ENCODE measurements at regions not wholly inside any gene's neighbourhood (a gene's known extent, or its start where the extent isn't known, plus 50 kb on each side); places are given as distances from the start of the nearest gene placed in this dataset.

GRCh38 chr1:30397576-30397975 lies 325.8 kb downstream of the MATN1 start (continued):
- TF ChIP-seq PBX3 (CRISPR knock-in tag; IDR thresholded peaks at IDR 0.05; ENCODE audit: borderline replicate concordance) = no peak
- no peak for TF ChIP-seq ZNF280D (CRISPR knock-in tag; IDR thresholded peaks at IDR 0.05)
- no peak for TF ChIP-seq SOX5 (CRISPR knock-in tag; IDR thresholded peaks at IDR 0.05; ENCODE audit: borderline replicate concordance)
- TF ChIP-seq SATB2 (CRISPR knock-in tag; IDR thresholded peaks at IDR 0.05) = no peak
- TF ChIP-seq PLRG1 (conservative IDR thresholded peaks at IDR 0.05) = no peak
- no peak for TF ChIP-seq NCOA5 (CRISPR knock-in tag; IDR thresholded peaks at IDR 0.05)

GRCh38 chr1:30395631-30396030 lies 327.8 kb downstream of the MATN1 start:
- H3K4me1 ChIP-seq (ENCODE audit: insufficient read depth, low read length) = no peaks in the 10 kb centered on the region
- no peaks in the 10 kb centered on the region for H4K20me1 ChIP-seq (ENCODE audit: insufficient read depth, low read length)
- H3K36me3 ChIP-seq (replicated peaks in 1 of 2; ENCODE audit: control insufficient read depth in 1 of 2, insufficient read depth in 2 of 2, low read length in 2 of 2) = no peaks in the 10 kb centered on the region
- no TSS peak for BruUV-seq (replicated peaks)
- in situ Hi-C loops (cut with HindIII; ENCODE audit: extremely low pct_ligation_motif_present, low pct_unique_long_range_greater_than_20kb) (no loop called here), intact Hi-C loops (cut with micrococcal nuclease; ENCODE audit: unreplicated experiment) (no loop called here)
- no peaks in the 10 kb centered on the region for H3K9me3 ChIP-seq (ENCODE audit: low read length)
- 60% methylated on average over 2 of the region's 2 CpGs for WGBS (ENCODE audit: low lambda C conversion rate)
- DNase-seq (ENCODE audit: low spot score) (no peak), FAIRE-seq (no peak), ATAC-seq (no peak)
- ChIA-PET POLR2A (no interaction called here), CTCF (ENCODE audit: low intra/inter-chr PET ratio, low total read pairs) (no interaction called here)
- no peak overlapping the region for H3K9ac ChIP-seq (ENCODE audit: insufficient read depth, low read depth, low read length)
- H3K79me2 ChIP-seq (ENCODE audit: insufficient read depth, low read length) = no peaks in the 10 kb centered on the region
- no peaks in the 10 kb centered on the region for H3K27me3 ChIP-seq (ENCODE audit: control insufficient read depth in 1 of 2, insufficient read depth in 2 of 2, low read length in 2 of 2)
- H3K27ac ChIP-seq (ENCODE audit: extremely low read length, insufficient read depth, low read length) = no peak overlapping the region
- TF ChIP-seq NAIF1 (CRISPR knock-in tag; IDR thresholded peaks at IDR 0.05; ENCODE audit: borderline replicate concordance) (no peak), ZNF101 (CRISPR knock-in tag; IDR thresholded peaks at IDR 0.05; ENCODE audit: borderline replicate concordance, low read depth) (no peak), ZBTB7B (CRISPR knock-in tag; IDR thresholded peaks at IDR 0.05) (no peak), ZNF326 (CRISPR knock-in tag; IDR thresholded peaks at IDR 0.05; ENCODE audit: borderline replicate concordance) (no peak), ZNF703 (CRISPR knock-in tag; IDR thresholded peaks at IDR 0.05; ENCODE audit: borderline replicate concordance) (no peak), TARDBP (CRISPR knock-in tag; IDR thresholded peaks at IDR 0.05) (no peak), PLRG1 (conservative IDR thresholded peaks at IDR 0.05) (no peak), ZFP36 (IDR thresholded peaks at IDR 0.05; ENCODE audit: borderline replicate concordance, low read depth, low read length, partially characterized antibody) (no peak), ARNT (IDR thresholded peaks at IDR 0.05) (no peak), ZFP1 (CRISPR knock-in tag; IDR thresholded peaks at IDR 0.05) (no peak), SMC3 (IDR thresholded peaks at IDR 0.05; ENCODE audit: low read length) (no peak), ZNF18 (CRISPR knock-in tag; IDR thresholded peaks at IDR 0.05; ENCODE audit: insufficient replicate concordance) (no peak), ZNF709 (CRISPR knock-in tag; IDR thresholded peaks at IDR 0.05) (no peak), TAF15 (IDR thresholded peaks at IDR 0.05; ENCODE audit: low read depth, low read length, poor library complexity, severe bottlenecking) (no peak), HMGA1 (CRISPR knock-in tag; conservative IDR thresholded peaks at IDR 0.05) (no peak), CHD4 (IDR thresholded peaks at IDR 0.05; ENCODE audit: borderline replicate concordance, low read length) (no peak)
- H2AFZ ChIP-seq (ENCODE audit: low read length) = no peak overlapping the region
- no peak overlapping the region for H3K4me3 ChIP-seq (replicated peaks in 1 of 3; ENCODE audit: insufficient read depth in 1 of 3, low read depth in 2 of 3, low read length in 3 of 3)
- no peak overlapping the region for H3K4me2 ChIP-seq (ENCODE audit: low read depth, low read length)
